IMR-90 (cell line): ENCODE measurements at regions not wholly inside any gene's neighbourhood (a gene's known extent, or its start where the extent isn't known, plus 50 kb on each side); places are given as distances from the start of the nearest gene placed in this dataset.
A peak's percentile ranks its signal among the peaks of the same experiment; 100 is the strongest.

ENCODE experiments used
- ATAC-seq: fragments of 200-7000 bp; cut with Tn5 transposase; 2 replicates; pipeline ENCODE4 v1.9.1; 2020; ENCODE audit warnings: low read depth, mild to moderate bottlenecking, moderate library complexity
- BruUV-seq: library from RNA; stranded (reverse); fragments of 400-500 nt; replicated peaks from 2 replicates; lab custom pipeline; 2021; lab: Mats Ljungman, UMichigan
- CTCF ChIA-PET: fragments of 300-600 bp; formaldehyde crosslinking; extraction: SDS; loops from one replicate; lab custom pipeline; 2021; ENCODE audit warnings: antibody characterized with exemption; lab: Yijun Ruan, JAX
- POLR2A ChIA-PET: fragments of 300-600 bp; sonication (Branson Sonifier 250); formaldehyde crosslinking; loops from one replicate; lab custom pipeline; 2022; ENCODE audit warnings: antibody characterized with exemption; ENCODE audit not compliant: unreplicated experiment; lab: Charles Lee
- DNase-seq: peaks from one replicate; pipeline ENCODE4 v3.0.0; 2013
- H2AFZ ChIP-seq: replicated peaks from 2 replicates; pipeline ENCODE3; 2013; ENCODE audit warnings: low read length, mild to moderate bottlenecking; ENCODE audit not compliant: poor library complexity
- H2AK5ac ChIP-seq: 2 replicates; pipeline ENCODE4 v1.6.1; 2013; ENCODE audit warnings: low read depth, low read length, inconsistent platforms
- H2AK9ac ChIP-seq: replicated peaks from 2 replicates; pipeline ENCODE3; 2013; ENCODE audit warnings: mild to moderate bottlenecking, low read depth, low read length, moderate library complexity; ENCODE audit not compliant: poor library complexity
- H2BK120ac ChIP-seq: 2 replicates; pipeline ENCODE4 v1.6.1; 2013; ENCODE audit warnings: low read depth, low read length, inconsistent platforms
- H2BK15ac ChIP-seq: 3 replicates; pipeline ENCODE4 v1.6.1; 2013; ENCODE audit warnings: low read depth, low read length, inconsistent platforms
- H2BK20ac ChIP-seq: 2 replicates; pipeline ENCODE4 v1.6.1; 2013; ENCODE audit warnings: low read depth, mild to moderate bottlenecking, inconsistent platforms, low read length, moderate library complexity
- H2BK5ac ChIP-seq: 2 replicates; pipeline ENCODE4 v1.6.1; 2013; ENCODE audit warnings: mild to moderate bottlenecking, low read depth, low read length, inconsistent platforms; ENCODE audit not compliant: poor library complexity, severe bottlenecking
- H3K14ac ChIP-seq: replicated peaks from 2 replicates; pipeline ENCODE4 v1.6.1; 2013; ENCODE audit warnings: low read depth, low read length, inconsistent platforms
- H3K18ac ChIP-seq: 2 replicates; pipeline ENCODE4 v1.6.1; 2013; ENCODE audit warnings: low read depth, low read length, control low read depth
- H3K23ac ChIP-seq: 2 replicates; pipeline ENCODE4 v1.6.1; 2013; ENCODE audit warnings: low read depth, low read length, inconsistent platforms
- H3K27ac ChIP-seq: 2 replicates; pipeline ENCODE4 v1.5.1; 2013; ENCODE audit warnings: mild to moderate bottlenecking, control low read depth, low read length; ENCODE audit not compliant: insufficient read depth
- H3K27me3 ChIP-seq: 2 replicates; pipeline ENCODE4 v1.6.1; 2013; ENCODE audit warnings: low read length; ENCODE audit not compliant: control insufficient read depth, insufficient read depth
- H3K36me3 ChIP-seq: 2 replicates; pipeline ENCODE4 v1.6.1; 2013; ENCODE audit warnings: low read length, mixed read lengths; ENCODE audit not compliant: control insufficient read depth, insufficient read depth
- H3K4ac ChIP-seq: 2 replicates; pipeline ENCODE4 v1.6.1; 2013; ENCODE audit warnings: low read depth, low read length, inconsistent platforms
- H3K4me1 ChIP-seq: 2 replicates; pipeline ENCODE4 v1.6.1; 2013; ENCODE audit warnings: low read length, mixed read lengths; ENCODE audit not compliant: control insufficient read depth, insufficient read depth
- H3K4me2 ChIP-seq: 2 replicates; pipeline ENCODE4 v1.6.1; 2013; ENCODE audit warnings: low read depth, mild to moderate bottlenecking, control low read depth, low read length, moderate library complexity
- H3K4me3 ChIP-seq: 2 replicates; pipeline ENCODE4 v1.5.1; 2013; ENCODE audit warnings: low read depth, mild to moderate bottlenecking, control low read depth, low read length, moderate library complexity; ENCODE audit not compliant: insufficient read depth
- H3K56ac ChIP-seq: 2 replicates; pipeline ENCODE4 v1.6.1; 2013; ENCODE audit warnings: low read length, inconsistent platforms; ENCODE audit not compliant: insufficient read depth; ENCODE audit errors: extremely low read depth
- H3K79me1 ChIP-seq, 2 experiments: 2 replicates each; pipeline ENCODE4 v1.6.1; 2013; ENCODE audit warnings: low read length in 2 of 2, inconsistent platforms in 1 of 2, low read depth in 1 of 2
- H3K9ac ChIP-seq: 2 replicates; pipeline ENCODE4 v1.6.1; 2013; ENCODE audit warnings: low read depth, low read length, control low read depth
- H3K9me1 ChIP-seq: 2 replicates; pipeline ENCODE4 v1.6.1; 2013; ENCODE audit warnings: low read length, inconsistent platforms; ENCODE audit not compliant: insufficient read depth
- H3K9me3 ChIP-seq: 2 replicates; pipeline ENCODE4 v1.6.1; 2013; ENCODE audit warnings: low read length; ENCODE audit not compliant: control insufficient read depth, insufficient read depth
- H4K20me1 ChIP-seq: 2 replicates; pipeline ENCODE4 v1.6.1; 2013; ENCODE audit warnings: low read length, inconsistent platforms; ENCODE audit not compliant: insufficient read depth
- H4K5ac ChIP-seq: 2 replicates; pipeline ENCODE4 v1.6.1; 2013; ENCODE audit warnings: mild to moderate bottlenecking, low read depth, low read length, control low read depth
- H4K8ac ChIP-seq, 2 experiments: 2 replicates each; pipeline ENCODE4 v1.6.1; 2013; ENCODE audit warnings: low read depth in 2 of 2, low read length in 2 of 2, control low read depth in 1 of 2, inconsistent platforms in 1 of 2
- H4K91ac ChIP-seq: 2 replicates; pipeline ENCODE4 v1.6.1; 2013; ENCODE audit warnings: low read depth, low read length, inconsistent platforms; ENCODE audit not compliant: insufficient read depth
- BHLHE40 ChIP-seq: fragments of 150-350 bp; IDR thresholded peaks from 2 replicates; pipeline ENCODE4 v1.6.1; 2016; ENCODE audit warnings: mild to moderate bottlenecking, low read depth, low read length
- CEBPB ChIP-seq: IDR thresholded peaks from 2 replicates; pipeline ENCODE4 v1.6.1; 2012; ENCODE audit warnings: low read depth, low read length, improper control_type of control experiment
- CTCF ChIP-seq: conservative IDR thresholded peaks from 2 replicates; pipeline ENCODE4 v1.5.1; 2012; ENCODE audit warnings: mild to moderate bottlenecking, low read depth, low read length, improper control_type of control experiment
- FOS ChIP-seq: fragments of 150-350 bp; IDR thresholded peaks from 2 replicates; pipeline ENCODE4 v1.6.1; 2016; ENCODE audit warnings: low read depth, low read length
- MAFK ChIP-seq: IDR thresholded peaks from 2 replicates; pipeline ENCODE4 v1.6.1; 2012; ENCODE audit warnings: low read depth, low read length, improper control_type of control experiment
- MXI1 ChIP-seq: IDR thresholded peaks from 2 replicates; pipeline ENCODE4 v1.6.1; 2012; ENCODE audit warnings: low read depth, mild to moderate bottlenecking, low read length, moderate library complexity, borderline replicate concordance
- NFE2L2 ChIP-seq: fragments of 150-350 bp; IDR thresholded peaks from 2 replicates; pipeline ENCODE4 v1.6.1; 2016; ENCODE audit warnings: low read depth, mild to moderate bottlenecking, low read length
- RAD21 ChIP-seq: IDR thresholded peaks from 2 replicates; pipeline ENCODE4 v1.6.1; 2012; ENCODE audit warnings: low read length, improper control_type of control experiment
- RCOR1 ChIP-seq: IDR thresholded peaks from 2 replicates; pipeline ENCODE4 v1.6.1; 2012; ENCODE audit warnings: mild to moderate bottlenecking, low read length, improper control_type of control experiment; ENCODE audit not compliant: insufficient replicate concordance
- RFX5 ChIP-seq: IDR thresholded peaks from 2 replicates; pipeline ENCODE4 v1.8.0; 2012; ENCODE audit warnings: low read depth, mild to moderate bottlenecking, low read length, moderate library complexity
- SMC3 ChIP-seq: fragments of 150-350 bp; IDR thresholded peaks from 2 replicates; pipeline ENCODE4 v1.6.1; 2016; ENCODE audit warnings: low read depth, mild to moderate bottlenecking, antibody characterized with exemption, low read length, moderate library complexity
- WGBS, 2 experiments: methylation state at CpG; one replicate each; pipeline versions ENCODE4 v1.1.5 to v1.1.7; 2013; ENCODE audit warnings: missing lambda C conversion rate in 2 of 2; ENCODE audit not compliant: insufficient read length in 1 of 2; ENCODE audit errors: extremely low coverage in 2 of 2; 5-methylcytosine and 5-hydroxymethylcytosine counted together
- dilution Hi-C: fragments of 300-500 bp; cut with HindIII; formaldehyde crosslinking; loops from one replicate; pipeline ENCODE4 v1.14.3; 2018; ENCODE audit warnings: low sequenced_read_pairs; ENCODE audit not compliant: unreplicated experiment
- in situ Hi-C: fragments of 300-500 bp; cut with MboI; formaldehyde crosslinking; loops from 3 replicates; pipeline ENCODE4 v1.14.3; 2019; ENCODE audit warnings: low sequenced_read_pairs, inconsistent platforms, mixed read lengths
- intact Hi-C: fragments of 100-400 bp; cut with micrococcal nuclease; formaldehyde crosslinking; loops from 2 replicates; pipeline ENCODE4 v1.10.0; 2022

DNA sequence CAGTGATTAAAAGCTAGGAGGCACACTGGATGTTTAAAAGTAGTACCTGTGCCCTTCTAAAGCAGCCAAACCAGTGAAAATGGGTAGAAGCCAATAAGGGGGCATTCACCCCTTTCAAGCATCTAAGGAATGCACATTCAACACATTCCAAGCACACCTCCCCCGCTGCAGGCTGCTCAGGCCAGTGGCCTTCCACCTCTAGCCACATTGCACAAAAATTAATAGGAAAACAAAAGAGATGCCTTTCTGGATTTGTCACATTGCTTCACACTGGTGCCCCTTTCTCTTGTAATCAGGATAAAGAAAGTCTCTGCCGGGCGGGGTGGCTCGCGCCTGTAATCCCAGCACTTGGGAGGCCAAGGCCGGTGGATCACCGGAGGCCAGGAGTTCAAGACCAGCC is 834.0 kb downstream of the USP25 start:
- Histone ChIP-seq H3K36me3 (no peaks in the 10 kb centered on the region), H4K5ac (no peak overlapping the region), H3K23ac (no peak overlapping the region), H2AK9ac (no peak overlapping the region), H3K4me2 (no peak overlapping the region), H4K20me1 (no peaks in the 10 kb centered on the region), H2AK5ac (no peak overlapping the region), H2BK15ac (no peak overlapping the region), H4K8ac (no peak overlapping the region), H3K27me3 (no peaks in the 10 kb centered on the region), H3K18ac (no peak overlapping the region), H3K79me1 (no peaks in the 10 kb centered on the region), H3K9ac (no peak overlapping the region), H4K91ac (no peak overlapping the region), H3K27ac (no peak overlapping the region), H3K4me3 (no peak overlapping the region), H3K14ac (no peak overlapping the region), H2BK20ac (peak overlapping the region; percentile 42; the same call in 1 of the 2 replicates), H2BK5ac (no peak overlapping the region), H3K9me3 (no peaks in the 10 kb centered on the region), H2BK120ac (peak overlapping the region; percentile 46; the same call in 1 of the 2 replicates), H3K4ac (0 out of 2 replicates have a peak overlapping the region, but pooled peaks have one; percentile 13), H3K56ac (no peak overlapping the region), H3K9me1 (no peaks in the 10 kb centered on the region), H2AFZ (peak overlapping the region; percentile 73), H3K4me1 (peaks cover 3% of the 10 kb centered on the region)
- intact Hi-C loops, result no loop called here
- TF ChIP-seq RCOR1, result no peak
- no peak for TF ChIP-seq SMC3
- TF ChIP-seq RFX5, result no peak
- no peak for TF ChIP-seq NFE2L2
- TF ChIP-seq RAD21, result no peak
- TF ChIP-seq CEBPB, result no peak
- no peak for TF ChIP-seq FOS
- no peak for TF ChIP-seq MXI1
- TF ChIP-seq CTCF, result no peak
- TF ChIP-seq BHLHE40, result no peak
- no peak for TF ChIP-seq MAFK
- BruUV-seq, result no TSS peak
- CTCF ChIA-PET, result no interaction called here
- dilution Hi-C loops, result no loop called here
- no peak for DNase-seq
- WGBS, 2 experiments, result no CpG with 5 or more reads among the region's 7 CpGs
- peak; percentile 65 for ATAC-seq
- in situ Hi-C loops, result loop anchor here (25.0 kb wide), 1 partner anchor 899 kb away; no protein-coding TSS in a partner anchor
- POLR2A ChIA-PET, result no interaction called here
